ENCODE measurements at regions not wholly inside any gene's neighbourhood (a gene's known extent, or its start where the extent isn't known, plus 50 kb on each side); places are given as distances from the start of the nearest gene placed in this dataset.

DNA sequence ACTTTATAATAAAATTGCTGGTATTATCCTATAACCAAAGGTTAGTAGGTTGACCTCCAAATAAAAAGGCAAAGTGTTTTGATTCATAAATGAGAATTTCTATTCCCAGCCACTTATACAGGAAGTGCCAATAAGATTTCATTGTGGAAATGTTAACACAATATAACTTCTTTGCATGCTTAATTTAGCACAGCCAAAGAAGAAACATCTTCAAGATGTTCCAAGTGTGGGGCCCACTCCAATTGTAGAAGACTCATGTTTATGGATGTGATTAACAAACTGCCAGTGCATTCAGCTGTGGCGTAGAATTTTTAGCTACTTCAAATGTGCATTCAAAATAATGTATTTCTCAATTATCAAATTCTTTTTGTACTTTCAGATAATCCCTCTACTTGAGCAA, 402.3 kb downstream of the DEPDC1B start:
- TF ChIP-seq, protein P1, sequence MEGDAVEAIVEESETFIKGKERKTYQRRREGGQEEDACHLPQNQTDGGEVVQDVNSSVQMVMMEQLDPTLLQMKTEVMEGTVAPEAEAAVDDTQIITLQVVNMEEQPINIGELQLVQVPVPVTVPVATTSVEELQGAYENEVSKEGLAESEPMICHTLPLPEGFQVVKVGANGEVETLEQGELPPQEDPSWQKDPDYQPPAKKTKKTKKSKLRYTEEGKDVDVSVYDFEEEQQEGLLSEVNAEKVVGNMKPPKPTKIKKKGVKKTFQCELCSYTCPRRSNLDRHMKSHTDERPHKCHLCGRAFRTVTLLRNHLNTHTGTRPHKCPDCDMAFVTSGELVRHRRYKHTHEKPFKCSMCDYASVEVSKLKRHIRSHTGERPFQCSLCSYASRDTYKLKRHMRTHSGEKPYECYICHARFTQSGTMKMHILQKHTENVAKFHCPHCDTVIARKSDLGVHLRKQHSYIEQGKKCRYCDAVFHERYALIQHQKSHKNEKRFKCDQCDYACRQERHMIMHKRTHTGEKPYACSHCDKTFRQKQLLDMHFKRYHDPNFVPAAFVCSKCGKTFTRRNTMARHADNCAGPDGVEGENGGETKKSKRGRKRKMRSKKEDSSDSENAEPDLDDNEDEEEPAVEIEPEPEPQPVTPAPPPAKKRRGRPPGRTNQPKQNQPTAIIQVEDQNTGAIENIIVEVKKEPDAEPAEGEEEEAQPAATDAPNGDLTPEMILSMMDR (IDR thresholded peaks at IDR 0.05) = no peak
- TF ChIP-seq EZH2 (IDR thresholded peaks at IDR 0.05; ENCODE audit: borderline replicate concordance, insufficient read depth, low read depth, low read length, poor library complexity, severe bottlenecking) = no peak
